Naive B cell (primary cell): ENCODE measurements at regions not wholly inside any gene's neighbourhood (a gene's known extent, or its start where the extent isn't known, plus 50 kb on each side); places are given as distances from the start of the nearest gene placed in this dataset.

Experiments
- ATAC-seq, 2 donors: fragments of 150-1000 bp; cut with Tn5 transposase; 2 replicates each; pipeline ENCODE4 v1.10.0; 2021; ENCODE audit warnings: low read depth in 2 of 2, mild to moderate bottlenecking in 2 of 2, moderate library complexity in 2 of 2
- DNase-seq: peaks from one replicate; pipeline ENCODE4 v3.0.0; 2022
- H3K27ac Mint-ChIP-seq, 6 donors: one replicate each; pipeline ENCODE4 v1.8.0; 2020 to 2022; ENCODE audit warnings: mild to moderate bottlenecking in 6 of 6, mixed read lengths in 6 of 6, moderate library complexity in 5 of 6, inconsistent platforms in 2 of 6
- H3K27me3 Mint-ChIP-seq, 3 donors: one replicate each; pipeline ENCODE4 v1.8.0; 2021 to 2022; ENCODE audit warnings: mixed read lengths in 3 of 3, mild to moderate bottlenecking in 1 of 3
- H3K36me3 Mint-ChIP-seq, 2 donors: one replicate each; pipeline ENCODE4 v1.8.0; 2020 to 2022; ENCODE audit warnings: mixed read lengths in 2 of 2, inconsistent platforms in 1 of 2, mild to moderate bottlenecking in 1 of 2
- H3K4me1 Mint-ChIP-seq, 3 donors: one replicate each; pipeline ENCODE4 v1.8.0; 2020 to 2022; ENCODE audit warnings: mixed read lengths in 3 of 3, inconsistent platforms in 1 of 3, mild to moderate bottlenecking in 1 of 3, moderate library complexity in 1 of 3
- H3K4me3 Mint-ChIP-seq, 8 donors: one replicate each; pipeline ENCODE4 v1.8.0; 2020 to 2022; ENCODE audit warnings: mild to moderate bottlenecking in 8 of 8, mixed read lengths in 8 of 8, moderate library complexity in 8 of 8, inconsistent platforms in 2 of 8
- H3K9me3 Mint-ChIP-seq, 7 donors: one replicate each; pipeline ENCODE4 v1.8.0; 2020 to 2022; ENCODE audit warnings: mixed read lengths in 7 of 7, mild to moderate bottlenecking in 5 of 7, inconsistent platforms in 2 of 7, moderate library complexity in 1 of 7

DNA sequence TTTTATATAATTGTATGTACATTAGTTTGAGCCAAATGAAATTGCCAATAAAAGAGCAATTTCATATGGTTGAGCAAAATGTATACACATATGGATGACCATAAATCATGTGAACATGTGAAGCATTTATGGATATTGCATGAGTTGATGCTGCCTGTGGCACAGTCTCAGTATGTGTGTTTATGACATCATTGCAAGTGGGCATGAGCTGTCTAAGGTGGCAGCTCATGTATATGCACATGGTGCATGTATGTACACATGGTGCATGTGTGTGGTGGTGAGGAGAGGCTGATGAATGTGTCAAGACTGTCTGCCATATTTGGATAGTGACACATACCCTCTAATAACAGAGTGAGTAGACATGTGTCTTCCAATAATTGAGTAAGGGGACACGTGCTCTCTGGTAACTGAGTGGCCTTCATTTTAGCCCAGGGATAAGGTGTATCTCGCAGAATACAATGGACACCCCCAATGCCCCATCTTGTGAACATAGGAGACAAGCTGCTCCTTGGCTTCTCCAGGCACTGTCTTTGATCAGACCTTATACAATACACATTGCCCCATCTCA is 208.8 kb downstream of the DHX35 start:
- ATAC-seq (no peak), DNase-seq (no peak)
- Mint-ChIP-seq H3K27ac (no peak overlapping the region), H3K4me3 (no peak overlapping the region), H3K4me1 (no peaks in the 10 kb centered on the region), H3K27me3 (peaks cover 27 to 42% (median 41%) of the 10 kb centered on the region in 3 donors), H3K36me3 (peaks cover 4 to 12% of the 10 kb centered on the region in 2 donors), H3K9me3 (peaks cover 0 to 13% (median 2%) of the 10 kb centered on the region in 7 donors)

DNA sequence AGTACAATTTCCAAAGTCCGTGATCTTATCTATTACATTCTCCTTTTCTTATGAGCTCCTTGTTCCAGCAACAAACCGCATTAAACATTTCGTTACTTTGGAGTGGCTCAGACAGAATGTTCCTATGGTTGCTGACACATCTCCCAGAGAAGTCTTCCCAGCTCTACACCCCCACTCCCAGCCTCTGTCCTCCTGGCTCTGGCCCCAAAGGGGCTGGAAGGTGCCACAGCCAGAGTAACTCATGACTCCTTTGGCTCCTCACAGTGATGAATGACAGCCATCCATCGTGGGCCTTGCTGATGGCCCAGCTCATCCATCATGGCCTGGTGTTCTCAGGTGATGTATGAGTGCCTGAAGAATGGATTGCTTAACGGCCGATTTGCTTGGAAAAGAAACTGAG is 203.0 kb downstream of the DHX35 start:
- Mint-ChIP-seq H3K4me3 (no peak overlapping the region), H3K9me3 (peaks cover 0 to 12% (median under 1%) of the 10 kb centered on the region in 7 donors), H3K36me3 (peaks cover 0 to 6% of the 10 kb centered on the region in 2 donors), H3K4me1 (no peaks in the 10 kb centered on the region), H3K27me3 (peaks cover 15 to 43% (median 36%) of the 10 kb centered on the region in 3 donors), H3K27ac (no peak overlapping the region)
- ATAC-seq (no peak), DNase-seq (no peak)

DNA sequence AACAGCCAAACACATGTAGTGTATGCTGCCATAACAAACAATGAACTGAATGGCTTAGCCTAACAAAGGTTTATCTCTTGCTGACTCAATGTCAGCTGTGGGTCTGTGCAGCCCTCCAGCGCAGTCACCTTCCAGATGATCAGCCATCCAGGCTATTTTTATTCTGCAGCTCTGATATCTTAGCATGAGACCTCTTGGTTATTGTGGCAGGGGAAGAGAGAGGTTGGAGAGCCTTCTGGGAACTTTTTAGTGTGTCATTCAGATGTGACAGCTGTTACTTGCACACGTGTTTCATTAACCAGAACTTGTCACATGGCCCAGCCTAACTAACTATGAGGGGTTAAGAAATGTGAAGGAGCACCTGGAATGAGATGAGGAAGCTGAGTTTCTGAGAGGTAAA is 202.5 kb downstream of the DHX35 start:
- no peak overlapping the region for H3K4me3 Mint-ChIP-seq
- ATAC-seq (no peak), DNase-seq (no peak)
- H3K4me1 Mint-ChIP-seq: no peaks in the 10 kb centered on the region
- H3K36me3 Mint-ChIP-seq: peaks cover 0 to 2% of the 10 kb centered on the region in 2 donors
- H3K27ac Mint-ChIP-seq: no peak overlapping the region
- H3K9me3 Mint-ChIP-seq: peaks cover 0 to 8% (median 0%) of the 10 kb centered on the region in 7 donors
- H3K27me3 Mint-ChIP-seq: peaks cover 20 to 43% (median 35%) of the 10 kb centered on the region in 3 donors

DNA sequence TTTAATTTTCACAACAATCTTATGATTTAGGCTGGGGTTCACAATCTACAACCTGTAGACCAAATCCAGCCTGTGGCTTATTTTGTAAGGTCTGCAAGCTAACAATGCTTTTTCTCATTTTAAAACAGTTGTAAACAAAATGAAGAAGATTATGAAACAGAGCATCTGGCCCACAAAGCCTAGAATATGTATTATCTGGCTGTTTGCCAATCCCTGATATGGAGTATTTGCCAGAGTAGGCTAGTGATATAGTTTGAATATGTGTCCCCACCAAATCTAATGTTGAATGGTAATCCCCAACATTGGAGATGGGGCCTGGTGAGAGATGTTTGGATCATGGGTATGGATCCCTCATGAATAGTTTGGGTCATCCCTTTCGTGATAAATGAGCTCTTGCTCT is 201.8 kb downstream of the DHX35 start:
- H3K4me1 Mint-ChIP-seq: no peaks in the 10 kb centered on the region
- H3K4me3 Mint-ChIP-seq: no peak overlapping the region
- no peak for ATAC-seq
- peaks cover 0 to 8% (median 0%) of the 10 kb centered on the region in 7 donors for H3K9me3 Mint-ChIP-seq
- no peaks in the 10 kb centered on the region for H3K36me3 Mint-ChIP-seq
- DNase-seq: no peak
- H3K27me3 Mint-ChIP-seq: peaks cover 19 to 41% (median 29%) of the 10 kb centered on the region in 3 donors
- no peak overlapping the region for H3K27ac Mint-ChIP-seq

DNA sequence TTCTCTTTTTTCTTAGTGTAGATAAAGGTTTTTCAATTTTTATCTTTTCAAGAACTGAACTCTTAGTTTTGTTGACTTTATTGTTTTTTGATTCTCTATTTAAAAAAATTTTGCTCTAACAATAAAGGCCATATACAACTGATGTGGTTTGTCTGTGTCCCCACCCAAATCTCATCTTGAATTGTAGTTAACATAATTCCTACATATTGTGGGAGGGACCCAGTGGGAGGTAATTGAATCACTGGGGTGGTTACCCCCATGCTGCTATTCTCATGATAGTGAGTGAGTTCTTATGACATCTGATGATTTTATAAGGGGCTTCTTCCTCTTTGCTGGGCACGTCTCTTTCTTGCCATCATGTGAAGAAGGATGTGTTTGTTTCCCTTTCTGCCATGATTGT is 199.8 kb downstream of the DHX35 start:
- Mint-ChIP-seq H3K4me3 (no peak overlapping the region), H3K36me3 (no peaks in the 10 kb centered on the region), H3K27ac (no peak overlapping the region), H3K9me3 (peaks cover 0 to 8% (median 0%) of the 10 kb centered on the region in 7 donors), H3K27me3 (peaks cover 23 to 32% (median 28%) of the 10 kb centered on the region in 3 donors), H3K4me1 (no peaks in the 10 kb centered on the region)
- ATAC-seq (no peak), DNase-seq (no peak)

DNA sequence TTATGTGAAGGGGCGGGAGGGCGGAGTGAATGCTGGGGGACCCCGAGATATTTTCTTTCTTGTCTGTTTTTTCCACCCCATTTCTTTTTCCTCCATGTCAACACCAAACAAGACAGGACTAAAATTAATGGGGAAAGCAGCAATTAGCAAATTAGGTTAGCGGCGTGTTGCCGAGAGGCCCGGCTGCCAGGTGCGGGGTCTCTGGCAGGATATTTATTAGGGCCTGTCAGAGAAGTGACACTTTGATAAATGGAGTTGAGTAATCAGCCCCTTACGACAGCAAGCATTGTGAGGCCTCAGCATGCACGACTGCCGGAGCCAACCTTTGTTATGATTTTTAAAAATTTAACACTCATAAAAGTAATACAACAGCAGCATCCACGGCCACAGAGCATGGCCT is 193.8 kb downstream of the DHX35 start:
- Mint-ChIP-seq H3K36me3 (no peaks in the 10 kb centered on the region), H3K27ac (no peak overlapping the region), H3K9me3 (peaks cover 0 to 4% (median 0%) of the 10 kb centered on the region in 7 donors), H3K4me3 (no peak overlapping the region), H3K27me3 (peaks cover 36 to 54% (median 50%) of the 10 kb centered on the region in 3 donors), H3K4me1 (no peaks in the 10 kb centered on the region)
- DNase-seq: no peak
- ATAC-seq: no peak

DNA sequence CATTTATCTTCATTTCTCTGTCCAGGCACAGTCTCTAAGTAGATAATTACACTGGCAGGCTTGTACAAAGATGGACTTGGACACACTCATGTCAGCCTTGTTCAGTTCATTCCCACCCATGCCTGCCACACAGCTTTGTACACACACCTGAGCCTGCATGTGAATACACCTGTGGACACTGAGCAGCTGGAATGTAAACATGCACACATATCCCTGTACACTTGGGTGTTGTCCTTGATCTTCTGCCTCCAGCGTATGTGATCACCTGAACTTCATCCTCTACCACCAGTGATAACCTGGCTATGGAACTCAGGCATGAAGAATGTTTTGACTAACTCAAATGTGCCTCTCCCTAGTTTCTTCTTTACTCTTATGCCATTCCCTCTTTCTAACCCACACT is 190.6 kb downstream of the DHX35 start:
- Mint-ChIP-seq H3K9me3 (no peaks in the 10 kb centered on the region), H3K4me1 (no peaks in the 10 kb centered on the region), H3K27me3 (peaks cover 29 to 43% (median 37%) of the 10 kb centered on the region in 3 donors), H3K4me3 (no peak overlapping the region), H3K36me3 (no peaks in the 10 kb centered on the region), H3K27ac (no peak overlapping the region)
- DNase-seq (no peak), ATAC-seq (no peak)

DNA sequence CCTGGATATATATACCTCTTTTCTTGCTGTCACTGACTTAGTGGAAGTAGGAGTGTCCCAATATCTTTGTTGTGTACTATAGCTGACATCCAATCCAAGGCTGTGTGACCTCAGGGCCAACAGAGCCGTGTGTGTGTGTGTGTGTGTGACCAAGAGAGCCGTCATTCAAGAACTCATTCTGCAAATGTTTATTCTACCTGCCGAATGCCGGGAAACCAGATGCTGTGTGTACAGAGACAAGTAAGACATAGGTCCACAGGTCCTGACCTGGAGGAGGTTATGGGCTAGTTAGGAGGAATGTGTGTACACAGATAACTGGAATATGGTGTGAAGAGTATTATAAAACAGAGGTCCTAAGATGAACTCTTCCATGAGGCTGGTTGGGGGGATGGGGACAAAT is 190.0 kb downstream of the DHX35 start:
- Mint-ChIP-seq H3K4me1 (no peaks in the 10 kb centered on the region), H3K9me3 (no peaks in the 10 kb centered on the region), H3K27ac (no peak overlapping the region), H3K27me3 (peaks cover 26 to 44% (median 35%) of the 10 kb centered on the region in 3 donors), H3K36me3 (no peaks in the 10 kb centered on the region), H3K4me3 (no peak overlapping the region)
- ATAC-seq (no peak), DNase-seq (no peak)

DNA sequence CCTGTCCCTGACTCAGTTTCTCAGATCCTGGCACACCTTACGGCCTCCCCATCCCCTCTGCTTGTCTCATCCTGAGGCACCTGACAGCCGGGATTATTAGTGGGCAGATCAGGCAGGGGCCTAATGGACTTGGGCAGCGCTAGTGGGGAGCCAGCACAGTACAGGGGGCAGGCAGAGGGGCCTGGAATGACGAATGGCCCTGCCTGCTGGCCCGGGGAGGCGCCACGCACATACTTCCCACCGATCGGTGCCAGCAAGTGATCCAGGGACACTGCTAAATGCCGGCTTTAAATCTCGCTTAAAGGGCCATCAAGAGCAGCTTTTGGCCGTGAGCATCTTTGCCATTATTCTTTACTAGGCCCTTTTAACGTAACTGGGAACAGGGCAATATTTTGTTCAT is 188.4 kb downstream of the DHX35 start:
- H3K4me3 Mint-ChIP-seq: no peak overlapping the region
- peaks cover 0 to 2% (median 0%) of the 10 kb centered on the region in 7 donors for H3K9me3 Mint-ChIP-seq
- no peaks in the 10 kb centered on the region for H3K36me3 Mint-ChIP-seq
- H3K4me1 Mint-ChIP-seq: no peaks in the 10 kb centered on the region
- ATAC-seq (no peak), DNase-seq (no peak)
- no peak overlapping the region for H3K27ac Mint-ChIP-seq
- H3K27me3 Mint-ChIP-seq: peaks cover 15 to 38% (median 33%) of the 10 kb centered on the region in 3 donors

DNA sequence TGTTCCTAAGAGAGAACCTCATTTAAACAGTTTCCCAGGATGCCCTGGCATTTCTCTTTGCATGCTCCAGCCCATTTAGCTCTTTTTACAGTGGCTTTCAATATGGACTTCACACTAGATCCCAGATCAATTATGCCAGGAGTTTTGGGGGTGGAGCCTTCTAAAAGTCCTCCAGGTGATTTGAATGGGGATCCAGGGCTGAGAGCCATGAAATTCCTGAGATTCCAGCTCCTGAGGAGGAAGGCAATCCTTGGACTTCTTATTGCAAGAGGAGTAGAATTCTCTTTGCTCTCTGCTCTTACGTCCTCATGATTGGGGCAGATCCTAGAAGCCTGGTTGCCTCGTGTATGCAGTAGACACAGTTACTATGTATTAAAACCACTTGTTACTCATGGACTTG is 184.2 kb downstream of the DHX35 start:
- peaks cover 0 to 23% (median 18%) of the 10 kb centered on the region in 3 donors for H3K27me3 Mint-ChIP-seq
- no peaks in the 10 kb centered on the region for H3K36me3 Mint-ChIP-seq
- no peaks in the 10 kb centered on the region for H3K4me1 Mint-ChIP-seq
- H3K27ac Mint-ChIP-seq: no peak overlapping the region
- H3K9me3 Mint-ChIP-seq: peaks cover 0 to 10% (median 4%) of the 10 kb centered on the region in 7 donors
- ATAC-seq (no peak), DNase-seq (no peak)
- H3K4me3 Mint-ChIP-seq: no peak overlapping the region

DNA sequence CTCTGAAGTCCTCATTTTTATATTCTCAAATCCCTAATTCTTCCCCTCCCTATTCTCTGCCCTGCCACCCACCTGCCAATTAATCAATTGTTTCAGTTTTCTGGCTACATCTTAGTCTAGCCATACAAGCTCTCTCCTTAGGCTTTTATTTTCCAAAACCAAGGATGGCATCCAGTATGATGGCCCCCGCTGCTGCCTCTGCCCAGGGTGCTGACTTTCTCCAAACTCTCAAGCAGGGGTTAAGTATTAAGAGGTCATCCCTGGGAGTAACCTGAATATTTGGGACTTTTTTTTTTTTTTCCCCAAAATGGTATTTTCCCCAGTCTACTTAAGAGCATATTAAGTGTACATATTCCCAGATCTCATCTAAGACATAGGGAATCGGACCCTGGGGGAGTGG is 183.8 kb downstream of the DHX35 start:
- Mint-ChIP-seq H3K36me3 (no peaks in the 10 kb centered on the region), H3K4me1 (no peaks in the 10 kb centered on the region), H3K27ac (no peak overlapping the region), H3K4me3 (no peak overlapping the region), H3K27me3 (peaks cover 0 to 19% (median 14%) of the 10 kb centered on the region in 3 donors), H3K9me3 (peaks cover 0 to 10% (median 4%) of the 10 kb centered on the region in 7 donors)
- DNase-seq (no peak), ATAC-seq (no peak)

DNA sequence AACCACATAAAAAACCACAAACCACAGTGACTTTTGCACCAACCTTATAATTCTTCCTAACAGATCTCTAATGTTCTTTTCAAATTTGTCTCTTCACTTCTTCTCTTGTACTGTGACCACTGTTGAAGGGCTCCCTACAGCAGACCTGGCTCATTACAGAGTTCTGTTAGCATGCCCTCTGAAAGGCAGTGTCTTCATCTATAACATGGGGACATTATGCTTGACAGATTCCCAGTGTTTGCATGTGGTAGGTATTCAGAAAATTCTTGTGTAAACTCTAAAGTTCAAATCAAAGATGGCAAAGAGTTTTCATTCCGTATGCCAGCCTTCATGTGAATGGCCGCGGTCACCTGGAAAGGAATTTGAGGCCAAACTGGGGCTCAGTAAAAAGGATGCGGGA is 182.6 kb downstream of the DHX35 start:
- H3K9me3 Mint-ChIP-seq: peaks cover 0 to 10% (median 4%) of the 10 kb centered on the region in 7 donors
- H3K36me3 Mint-ChIP-seq: no peaks in the 10 kb centered on the region
- H3K27me3 Mint-ChIP-seq: peaks cover 5 to 18% (median 14%) of the 10 kb centered on the region in 3 donors
- no peak overlapping the region for H3K27ac Mint-ChIP-seq
- ATAC-seq (no peak), DNase-seq (no peak)
- H3K4me3 Mint-ChIP-seq: no peak overlapping the region
- H3K4me1 Mint-ChIP-seq: no peaks in the 10 kb centered on the region

DNA sequence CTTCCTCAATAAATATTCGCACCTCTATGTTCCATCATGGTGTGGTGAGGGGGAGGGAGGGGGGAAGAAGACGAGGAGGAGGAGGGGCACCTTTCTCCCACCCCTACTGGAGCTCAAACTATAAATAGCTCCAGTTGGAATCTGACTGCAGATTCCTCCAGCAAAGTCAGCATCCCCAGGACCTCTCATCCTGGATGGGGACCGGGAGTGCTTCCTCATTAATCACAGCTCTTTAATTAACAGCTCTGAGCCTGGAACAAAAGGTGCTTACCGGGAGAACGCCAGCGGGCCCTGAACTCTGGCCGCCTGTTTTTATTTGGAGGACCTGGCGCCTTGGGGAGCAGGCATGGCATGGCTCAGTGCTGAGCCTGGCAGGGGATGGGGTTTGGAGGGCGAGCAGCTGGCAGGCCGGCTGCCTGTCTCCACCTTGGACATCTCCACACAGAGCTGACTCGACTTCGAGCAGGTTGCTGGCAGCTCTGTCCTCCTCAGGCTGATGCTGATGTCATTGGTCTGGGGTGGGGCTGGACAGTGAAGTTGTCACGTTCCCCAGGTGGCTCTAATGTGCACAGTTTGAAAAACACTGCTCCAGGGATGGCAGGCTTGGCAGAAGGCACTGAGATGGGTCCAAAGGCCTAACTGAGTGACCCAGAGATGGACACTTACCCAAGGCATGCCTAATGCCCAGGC is 180.4 kb downstream of the DHX35 start:
- Mint-ChIP-seq H3K4me3 (no peak overlapping the region), H3K27me3 (peaks cover 8 to 16% (median 11%) of the 10 kb centered on the region in 3 donors), H3K9me3 (peaks cover 0 to 10% (median 4%) of the 10 kb centered on the region in 7 donors), H3K36me3 (no peaks in the 10 kb centered on the region), H3K4me1 (no peaks in the 10 kb centered on the region), H3K27ac (no peak overlapping the region)
- DNase-seq: no peak
- ATAC-seq: no peak

DNA sequence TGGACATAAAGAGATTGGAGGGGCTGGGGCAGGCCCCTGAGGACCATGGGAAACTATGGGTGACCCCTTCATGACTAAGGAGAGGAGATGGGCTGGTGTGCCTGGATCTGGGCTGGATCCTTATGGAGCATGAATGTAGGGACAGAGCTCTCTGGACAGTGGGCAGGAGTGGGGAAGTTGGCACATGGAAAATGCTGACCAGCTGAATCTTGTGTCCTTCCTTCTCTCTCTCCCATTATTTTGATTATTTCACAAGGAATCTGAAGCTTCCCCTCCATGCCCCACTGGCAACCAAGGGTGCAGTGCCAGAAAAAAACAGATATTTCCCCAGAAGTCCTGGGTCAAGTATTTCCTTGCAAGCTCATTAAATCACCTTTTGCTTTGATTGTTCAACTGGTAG is 175.2 kb downstream of the DHX35 start:
- H3K36me3 Mint-ChIP-seq: no peaks in the 10 kb centered on the region

More for the DNA sequence above, 175.2 kb downstream of the DHX35 start:
- Mint-ChIP-seq H3K4me3 (no peak overlapping the region), H3K27ac (no peak overlapping the region), H3K4me1 (no peaks in the 10 kb centered on the region), H3K9me3 (peaks cover 0 to 1% (median 0%) of the 10 kb centered on the region in 7 donors), H3K27me3 (peaks cover 7 to 45% (median 9%) of the 10 kb centered on the region in 3 donors)
- ATAC-seq: no peak
- DNase-seq: no peak
